Hypothalamus (tissue), 51 donors: ENCODE measurements at regions not wholly inside any gene's neighbourhood (a gene's known extent, or its start where the extent isn't known, plus 50 kb on each side); places are given as distances from the start of the nearest gene placed in this dataset.
"Not testable (repeated sequence)": the region's sequence is repeated elsewhere in the genome, so short reads cannot be mapped to it uniquely, and the experiment has no call there.

Experiments used
- DNase-seq, 51 donors: peaks; one replicate each; lab custom pipeline; 2025; lab: John Stamatoyannopoulos, UW

- DNase-seq = no peak
Observed at GRCh38 chr12:115813256-115813655, 464.2 kb downstream of the MED13L start.

- DNase-seq = no peak
Observed at GRCh38 chr12:115811929-115812328, 465.6 kb downstream of the MED13L start.

DNA sequence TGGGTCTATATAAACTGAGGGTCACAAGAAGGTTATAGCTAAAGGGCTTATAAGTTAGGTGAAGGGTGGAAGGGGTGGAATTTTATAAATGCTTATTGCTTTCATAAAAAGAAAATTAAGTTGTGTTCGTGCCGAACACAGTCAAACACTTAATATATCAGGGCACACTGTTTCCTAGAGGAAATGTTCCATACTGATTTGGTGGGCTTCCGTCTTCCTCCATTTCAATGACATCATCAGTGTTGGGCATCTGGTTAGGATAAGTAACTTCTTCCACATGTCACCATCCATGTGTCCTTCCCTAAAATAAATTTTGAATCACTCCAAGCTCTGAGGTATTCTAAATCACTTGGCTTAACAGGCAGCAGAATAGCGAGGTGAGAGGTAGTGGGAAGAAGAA, 466.4 kb downstream of the MED13L start:
- DNase-seq = no peak

GRCh38 chr12:115810122-115810901, 467.2 kb downstream of the MED13L start:
- DNase-seq = no peak

- DNase-seq = no peak
Observed at GRCh38 chr12:115806000-115806399, 471.5 kb downstream of the MED13L start.

GRCh38 chr12:115802767-115803166, 474.7 kb downstream of the MED13L start:
- no peak for DNase-seq

GRCh38 chr12:115801871-115802270, 475.6 kb downstream of the MED13L start:
- DNase-seq = no peak

DNA sequence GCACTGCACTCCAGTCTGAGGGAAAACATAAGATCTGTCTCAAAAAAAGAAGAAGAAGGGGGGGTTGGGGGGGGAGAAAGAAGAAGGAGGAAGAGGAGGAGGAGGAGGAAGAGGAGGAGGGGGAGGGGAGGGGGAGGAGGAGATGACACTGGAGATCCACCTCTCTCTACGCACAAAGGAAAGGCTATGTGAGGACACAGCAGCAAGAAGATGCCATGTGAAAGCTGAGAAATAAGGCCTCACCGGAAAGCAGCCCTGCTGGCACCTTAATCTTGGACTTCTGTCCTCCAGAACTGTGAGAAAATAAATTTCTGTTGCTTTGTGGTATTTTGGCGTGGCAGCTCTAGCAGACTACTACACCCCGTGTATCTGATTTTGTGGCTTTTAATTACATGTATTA, 477.9 kb downstream of the MED13L start:
- no peak for DNase-seq

GRCh38 chr12:115798309-115798917, 479.1 kb downstream of the MED13L start:
- no peak for DNase-seq

DNA sequence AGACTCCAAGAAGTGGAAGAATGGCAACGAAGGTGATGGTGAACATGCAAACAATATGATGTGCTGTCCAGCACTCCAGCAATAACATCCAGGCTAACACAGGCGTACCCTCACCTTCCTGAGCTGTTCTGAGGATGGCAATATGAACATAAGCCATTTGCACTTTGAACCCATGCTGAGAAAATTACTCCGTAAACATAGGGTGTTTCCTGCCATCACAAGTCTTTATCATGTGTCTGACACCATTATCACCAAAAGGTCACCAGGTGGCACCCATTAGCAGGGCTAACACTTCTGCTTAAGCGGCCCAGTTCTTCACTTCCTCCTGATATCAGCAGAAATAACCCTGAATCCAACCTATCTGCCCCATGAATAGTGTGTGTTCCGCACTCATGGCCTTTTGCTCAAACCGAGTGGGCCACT, 482.8 kb downstream of the MED13L start:
- DNase-seq = no peak

GRCh38 chr12:115791331-115791730, 486.2 kb downstream of the MED13L start:
- DNase-seq = no peak

GRCh38 chr12:115790526-115790925, 487.0 kb downstream of the MED13L start:
- no peak for DNase-seq

GRCh38 chr12:115786490-115786889, 491.0 kb downstream of the MED13L start:
- not testable (repeated sequence) for DNase-seq

DNA sequence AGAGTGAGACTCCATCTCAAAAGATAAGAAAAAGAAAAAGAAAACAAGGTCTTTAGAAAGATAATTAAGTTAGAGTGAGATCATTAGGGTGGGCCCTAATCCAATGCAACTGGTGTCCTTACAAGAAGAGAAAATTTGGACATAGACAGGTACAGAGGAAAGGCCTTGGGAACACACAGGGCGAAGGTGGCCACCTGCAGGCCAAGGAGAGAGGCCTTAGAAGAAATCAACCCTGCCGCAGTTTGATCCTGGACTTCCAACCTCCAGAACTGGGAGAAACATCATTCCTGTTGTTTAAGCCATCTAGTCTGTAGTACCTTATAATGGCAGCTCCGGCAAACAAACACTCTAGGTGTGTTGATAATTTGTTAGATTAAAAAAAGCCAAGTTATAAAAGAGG, 491.9 kb downstream of the MED13L start:
- no peak for DNase-seq

DNA sequence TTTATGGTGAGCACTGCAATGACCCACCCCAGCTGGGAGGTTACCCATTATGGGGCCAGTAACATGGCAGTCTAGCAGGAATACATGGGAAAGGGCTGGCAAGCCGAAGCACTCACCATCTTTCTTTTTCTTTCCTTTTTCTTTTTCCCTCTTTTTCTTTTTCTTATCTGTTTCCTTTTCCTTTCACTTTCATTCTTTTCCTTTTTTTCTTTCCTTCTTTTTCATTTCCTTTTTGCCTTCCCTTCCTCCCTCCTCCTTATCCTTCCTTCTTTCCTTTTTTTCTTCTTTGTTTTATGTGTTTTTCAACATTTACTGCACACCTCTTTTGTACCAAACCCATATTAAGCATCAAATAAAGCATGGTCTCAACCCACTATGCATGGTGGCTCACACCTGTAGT, 501.1 kb downstream of the MED13L start:
- no peak for DNase-seq

DNA sequence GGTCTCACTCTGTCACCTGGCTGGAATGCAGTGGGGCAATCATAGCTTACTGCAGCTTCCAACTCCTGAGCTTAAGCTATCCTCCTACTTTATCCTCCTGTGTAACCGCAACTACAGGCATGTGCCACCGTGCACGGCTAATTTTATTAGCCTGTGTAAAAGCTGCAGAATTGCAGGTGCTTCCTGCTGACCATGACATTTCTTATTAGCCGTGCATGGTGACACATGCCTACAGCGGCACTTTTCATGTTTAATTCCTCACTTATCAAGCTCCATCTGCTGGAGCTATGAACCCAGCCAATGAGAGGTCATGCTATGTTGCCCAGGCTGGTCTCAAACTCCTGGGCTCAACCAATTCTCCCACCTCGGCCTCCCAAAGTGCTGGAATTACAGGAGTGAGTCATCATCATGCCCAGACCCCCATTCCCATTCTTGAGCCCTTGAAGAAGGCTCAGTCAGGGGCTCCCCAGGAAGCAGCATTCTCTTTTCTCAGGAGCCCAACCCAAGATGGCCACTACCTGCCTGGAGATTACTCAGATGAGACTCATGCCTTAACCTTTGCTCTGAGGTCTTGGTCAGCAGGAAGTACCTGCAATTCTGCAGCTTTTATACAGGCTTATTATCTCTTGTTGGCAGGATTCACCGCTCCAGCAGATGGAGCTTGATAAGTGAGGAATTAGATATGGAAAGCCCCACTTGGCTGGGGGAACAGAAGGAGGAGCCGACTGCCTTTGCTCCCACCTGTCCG, 503.2 kb downstream of the MED13L start:
- DNase-seq = no peak

- no peak for DNase-seq
Observed at GRCh38 chr12:115771601-115772000, 505.9 kb downstream of the MED13L start.

- DNase-seq = no peak
Observed at GRCh38 chr12:115771065-115771464, 506.4 kb downstream of the MED13L start.

DNA sequence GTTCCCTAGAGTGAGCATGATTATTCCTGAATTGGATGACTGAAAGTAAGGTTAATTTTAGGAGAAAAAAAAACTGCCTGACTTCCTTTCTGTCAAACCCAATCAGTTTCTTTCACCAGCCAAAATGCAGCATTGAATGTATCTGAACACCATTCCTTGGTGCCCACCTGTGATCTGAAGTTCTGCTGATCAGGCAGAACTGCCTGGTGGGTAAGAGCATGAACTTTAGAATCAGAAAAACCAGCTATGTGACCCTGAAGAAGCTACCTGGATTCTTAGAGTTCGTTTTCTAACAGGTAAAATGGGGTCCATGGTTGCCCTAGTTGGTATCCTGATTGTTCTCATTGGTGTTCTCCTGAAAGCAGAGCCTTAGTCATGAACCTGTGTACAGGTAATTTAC, 506.9 kb downstream of the MED13L start:
- no peak for DNase-seq

DNA sequence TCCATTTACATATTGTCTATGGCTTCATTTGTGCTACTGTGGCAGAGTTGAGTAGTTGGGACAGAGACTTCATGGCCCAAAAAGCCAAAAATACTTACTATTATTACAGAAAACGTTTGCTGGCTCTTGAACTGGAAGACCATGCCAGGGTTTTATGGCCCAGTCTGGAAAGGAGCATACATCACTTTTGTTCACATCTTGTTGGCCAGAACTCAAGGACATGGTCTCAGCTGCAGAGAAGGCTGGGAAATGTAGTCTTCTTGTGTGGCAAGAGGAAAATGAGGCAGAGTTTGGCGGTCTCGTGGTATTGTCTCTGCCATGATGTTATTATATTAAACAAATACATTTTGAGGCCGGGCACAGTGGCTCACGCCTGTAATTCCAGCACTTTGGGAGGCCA, 509.6 kb downstream of the MED13L start:
- DNase-seq = no peak

GRCh38 chr12:115763982-115764621, 513.4 kb downstream of the MED13L start:
- DNase-seq = no peak
